ENCODE measurements at regions not wholly inside any gene's neighbourhood (a gene's known extent, or its start where the extent isn't known, plus 50 kb on each side); places are given as distances from the start of the nearest gene placed in this dataset.

GRCh38 chr20:51158226-51158625 lies 135.3 kb upstream of the KCNG1 start:
- no peak for DNase-seq (ENCODE audit: low read depth)

- no peak for DNase-seq (ENCODE audit: low read depth)
Observed at GRCh38 chr20:51156041-51156982, 133.4 kb upstream of the KCNG1 start.

- DNase-seq (ENCODE audit: low read depth), result no peak
Observed at GRCh38 chr20:51154708-51155690, 132.1 kb upstream of the KCNG1 start.

GRCh38 chr20:51153867-51154707 lies 131.2 kb upstream of the KCNG1 start:
- no peak for DNase-seq (ENCODE audit: low read depth)

- no peak for DNase-seq (ENCODE audit: low read depth)
Observed at GRCh38 chr20:51148941-51149340, 126.0 kb upstream of the KCNG1 start.

- DNase-seq (ENCODE audit: low read depth), result no peak
Observed at GRCh38 chr20:51144476-51144875, 121.6 kb upstream of the KCNG1 start.

- no peak for DNase-seq (ENCODE audit: low read depth)
Observed at GRCh38 chr20:51143652-51144051, 120.7 kb upstream of the KCNG1 start.

GRCh38 chr20:51142448-51142847 lies 119.5 kb upstream of the KCNG1 start:
- no peak for DNase-seq (ENCODE audit: low read depth)

GRCh38 chr20:51140671-51141070 lies 117.8 kb upstream of the KCNG1 start:
- DNase-seq (ENCODE audit: low read depth), result no peak

- no peak for DNase-seq (ENCODE audit: low read depth)
Observed at GRCh38 chr20:51139891-51140290, 117.0 kb upstream of the KCNG1 start.

- no peak for DNase-seq (ENCODE audit: low read depth)
Observed at GRCh38 chr20:51138576-51138975, 115.7 kb upstream of the KCNG1 start.

GRCh38 chr20:51137461-51137860 lies 114.6 kb upstream of the KCNG1 start:
- DNase-seq (ENCODE audit: low read depth), result no peak

GRCh38 chr20:51135926-51136715 lies 113.2 kb upstream of the KCNG1 start:
- no peak for DNase-seq (ENCODE audit: low read depth)

GRCh38 chr20:51134405-51134804 lies 111.5 kb upstream of the KCNG1 start:
- no peak for DNase-seq (ENCODE audit: low read depth)

GRCh38 chr20:51132279-51132678 lies 109.4 kb upstream of the KCNG1 start:
- DNase-seq (ENCODE audit: low read depth), result no peak

GRCh38 chr20:51131811-51132210 lies 108.9 kb upstream of the KCNG1 start:
- no peak for DNase-seq (ENCODE audit: low read depth)

GRCh38 chr20:51129147-51129776 lies 106.4 kb upstream of the KCNG1 start:
- no peak for DNase-seq (ENCODE audit: low read depth)

GRCh38 chr20:51128198-51128597 lies 105.3 kb upstream of the KCNG1 start:
- DNase-seq (ENCODE audit: low read depth), result no peak

- no peak for DNase-seq (ENCODE audit: low read depth)
Observed at GRCh38 chr20:51127713-51128112, 104.8 kb upstream of the KCNG1 start.

- DNase-seq (ENCODE audit: low read depth), result no peak
Observed at GRCh38 chr20:51126337-51126736, 103.4 kb upstream of the KCNG1 start.
